IPS-20b (cell line): ENCODE measurements at regions not wholly inside any gene's neighbourhood (a gene's known extent, or its start where the extent isn't known, plus 50 kb on each side); places are given as distances from the start of the nearest gene placed in this dataset.
"Not testable (repeated sequence)": the region's sequence is repeated elsewhere in the genome, so short reads cannot be mapped to it uniquely, and the experiment has no call there.

ENCODE experiments used
- H3K27ac ChIP-seq: one replicate; pipeline ENCODE4 v1.5.1; 2013; ENCODE audit warnings: low read length
- H3K27me3 ChIP-seq: 2 replicates; pipeline ENCODE4 v1.6.1; 2013; ENCODE audit warnings: mild to moderate bottlenecking, low read length, inconsistent platforms; ENCODE audit not compliant: insufficient read depth
- H3K36me3 ChIP-seq: 2 replicates; pipeline ENCODE4 v1.6.1; 2013; ENCODE audit warnings: low read depth, mild to moderate bottlenecking, inconsistent platforms, low read length, moderate library complexity; ENCODE audit not compliant: insufficient read depth
- H3K4me1 ChIP-seq: 2 replicates; pipeline ENCODE4 v1.6.1; 2013; ENCODE audit warnings: mild to moderate bottlenecking, control low read depth, inconsistent platforms, low read length, moderate library complexity; ENCODE audit not compliant: insufficient read depth
- H3K4me3 ChIP-seq: 2 replicates; pipeline ENCODE4 v1.5.1; 2013; ENCODE audit warnings: mild to moderate bottlenecking, low read length, inconsistent platforms
- H3K9ac ChIP-seq: 2 replicates; pipeline ENCODE4 v1.6.1; 2013; ENCODE audit warnings: low read depth, mild to moderate bottlenecking, inconsistent platforms, low read length, moderate library complexity
- H3K9me3 ChIP-seq: 2 replicates; pipeline ENCODE4 v1.6.1; 2013; ENCODE audit warnings: mild to moderate bottlenecking, low read depth, low read length, inconsistent platforms; ENCODE audit not compliant: insufficient read depth

- H3K9ac ChIP-seq = no peak overlapping the region
- no peak overlapping the region for H3K27ac ChIP-seq
- no peaks in the 10 kb centered on the region for H3K9me3 ChIP-seq
- H3K27me3 ChIP-seq = no peaks in the 10 kb centered on the region
- no peaks in the 10 kb centered on the region for H3K4me1 ChIP-seq
- H3K4me3 ChIP-seq = no peak overlapping the region
- no peaks in the 10 kb centered on the region for H3K36me3 ChIP-seq
Measured at GRCh38 chr18:1541478-1541877, 636.8 kb downstream of the ADCYAP1 start.

- Histone ChIP-seq H3K27me3 (no peaks in the 10 kb centered on the region), H3K27ac (no peak overlapping the region), H3K9ac (no peak overlapping the region), H3K4me3 (no peak overlapping the region), H3K9me3 (no peaks in the 10 kb centered on the region), H3K4me1 (no peaks in the 10 kb centered on the region), H3K36me3 (no peaks in the 10 kb centered on the region)
Measured at GRCh38 chr18:1542230-1542774, 637.6 kb downstream of the ADCYAP1 start.

DNA sequence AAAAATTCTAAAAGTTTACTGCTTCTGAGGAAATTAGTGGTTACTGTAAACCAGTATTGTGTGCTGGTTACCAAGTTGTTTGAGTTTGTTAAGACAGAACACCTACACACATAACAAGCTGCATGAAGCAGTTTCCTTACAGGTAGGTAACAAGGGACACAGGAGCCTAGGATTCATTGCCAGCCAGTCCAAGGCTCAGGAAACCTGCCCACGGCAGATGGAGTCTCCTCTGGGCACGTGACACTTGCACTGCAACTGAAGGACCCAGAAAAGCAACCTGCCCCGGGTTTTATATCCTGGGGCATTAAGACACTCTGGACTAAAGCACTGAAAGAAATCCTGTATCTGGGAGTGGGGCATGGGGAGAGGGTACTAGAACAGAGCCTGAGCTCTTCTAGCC lies 639.3 kb downstream of the ADCYAP1 start:
- Histone ChIP-seq H3K27me3 (no peaks in the 10 kb centered on the region), H3K4me1 (no peaks in the 10 kb centered on the region), H3K9ac (no peak overlapping the region), H3K9me3 (no peaks in the 10 kb centered on the region), H3K36me3 (no peaks in the 10 kb centered on the region), H3K4me3 (no peak overlapping the region), H3K27ac (no peak overlapping the region)

GRCh38 chr18:1557711-1558110 lies 653.0 kb downstream of the ADCYAP1 start:
- not testable (repeated sequence) for H3K27me3 ChIP-seq, H3K27ac ChIP-seq, H3K36me3 ChIP-seq, H3K9ac ChIP-seq, H3K4me1 ChIP-seq, H3K4me3 ChIP-seq, H3K9me3 ChIP-seq

DNA sequence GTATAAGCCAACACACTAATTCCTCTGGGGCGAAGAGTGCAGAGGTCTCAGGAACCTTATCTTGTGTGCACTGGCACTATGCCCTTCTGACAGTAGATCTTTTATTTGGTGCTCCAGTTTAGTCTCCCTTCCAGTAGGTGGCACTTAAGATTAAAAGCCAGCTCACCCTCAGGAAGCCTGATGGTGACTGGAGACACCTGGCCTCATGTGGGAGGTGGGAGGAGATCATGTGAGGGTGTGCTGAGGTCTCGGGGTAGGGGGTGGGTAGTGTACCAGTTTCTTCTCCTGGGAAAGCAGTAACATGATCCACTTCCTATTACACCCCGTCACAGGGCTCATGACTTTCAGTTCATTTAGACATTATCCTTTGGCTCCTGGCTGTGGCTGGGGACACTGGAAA lies 654.9 kb downstream of the ADCYAP1 start:
- Histone ChIP-seq H3K4me1 (no peaks in the 10 kb centered on the region), H3K36me3 (no peaks in the 10 kb centered on the region), H3K9me3 (no peaks in the 10 kb centered on the region), H3K27ac (no peak overlapping the region), H3K27me3 (no peaks in the 10 kb centered on the region), H3K9ac (no peak overlapping the region), H3K4me3 (no peak overlapping the region)

DNA sequence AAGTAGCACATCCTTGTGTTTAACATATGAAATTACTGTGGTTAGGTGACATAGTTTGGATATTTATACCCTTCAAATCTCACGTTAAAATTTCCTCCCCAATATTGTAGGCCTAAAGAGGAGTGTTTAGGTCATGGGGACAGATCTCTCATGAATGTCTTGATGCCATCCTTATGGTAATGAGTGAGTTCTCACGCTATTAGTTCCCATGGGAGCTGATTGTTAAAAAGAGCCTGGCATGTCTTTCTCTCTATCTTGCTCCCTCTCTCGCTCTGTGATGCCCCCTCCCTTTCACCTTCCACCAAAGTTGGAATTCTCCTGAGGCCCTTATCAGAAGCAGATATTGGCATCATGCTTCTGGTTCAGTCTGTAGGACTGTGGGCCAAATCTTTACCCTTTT lies 660.1 kb downstream of the ADCYAP1 start:
- Histone ChIP-seq H3K36me3 (no peaks in the 10 kb centered on the region), H3K4me1 (no peaks in the 10 kb centered on the region), H3K9ac (no peak overlapping the region), H3K4me3 (no peak overlapping the region), H3K27ac (no peak overlapping the region), H3K9me3 (no peaks in the 10 kb centered on the region), H3K27me3 (no peaks in the 10 kb centered on the region)

GRCh38 chr18:1571206-1571605 lies 666.5 kb downstream of the ADCYAP1 start:
- Histone ChIP-seq H3K9ac (no peak overlapping the region), H3K4me3 (no peak overlapping the region), H3K4me1 (no peaks in the 10 kb centered on the region; the same call in 1 of the 2 replicates), H3K36me3 (no peaks in the 10 kb centered on the region), H3K27me3 (no peaks in the 10 kb centered on the region), H3K27ac (no peak overlapping the region), H3K9me3 (no peaks in the 10 kb centered on the region)

DNA sequence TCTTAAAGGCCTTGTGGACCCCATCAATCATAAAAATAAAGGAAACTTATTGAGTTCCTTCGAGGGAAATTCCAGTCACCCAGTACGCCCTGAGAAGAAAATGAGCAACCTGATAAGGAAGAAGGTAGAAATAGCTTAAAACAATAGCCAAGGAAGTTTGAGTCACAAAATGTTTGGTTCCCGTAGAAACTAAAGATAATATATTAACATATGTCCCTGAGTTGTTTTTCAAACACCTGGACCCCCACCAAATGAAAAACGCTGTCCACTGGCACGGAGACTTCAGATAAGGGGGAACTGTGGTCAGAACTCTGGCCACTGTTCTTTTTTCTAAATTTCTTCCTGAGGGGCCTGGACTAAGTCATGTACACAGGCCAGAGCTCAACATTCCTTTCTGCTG lies 669.1 kb downstream of the ADCYAP1 start:
- H3K9me3 ChIP-seq = no peaks in the 10 kb centered on the region
- H3K27me3 ChIP-seq = no peaks in the 10 kb centered on the region
- no peak overlapping the region for H3K4me3 ChIP-seq
- H3K36me3 ChIP-seq = no peaks in the 10 kb centered on the region
- H3K9ac ChIP-seq = no peak overlapping the region
- no peak overlapping the region for H3K27ac ChIP-seq
- no peaks in the 10 kb centered on the region; the same call in none of the 2 replicates for H3K4me1 ChIP-seq

DNA sequence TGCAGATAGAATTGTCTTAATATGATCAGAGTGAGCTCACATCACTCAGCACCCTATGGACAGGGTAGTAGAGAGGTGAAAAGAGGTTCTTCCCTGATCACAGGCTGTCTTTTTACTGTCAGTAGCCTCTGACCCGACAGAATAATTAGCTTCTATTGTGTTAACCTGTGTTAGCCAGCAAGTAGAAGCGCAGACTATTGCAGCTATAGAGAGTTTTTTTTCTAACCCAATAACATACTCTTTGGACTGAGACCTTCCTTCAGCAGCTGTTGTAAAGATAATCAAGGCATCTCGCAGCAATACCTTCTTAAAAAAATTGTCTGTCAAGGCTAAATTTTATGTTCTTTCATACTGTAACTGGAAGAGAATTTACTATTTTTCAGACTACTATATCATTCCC lies 670.4 kb downstream of the ADCYAP1 start:
- Histone ChIP-seq H3K4me1 (no peaks in the 10 kb centered on the region; the same call in none of the 2 replicates), H3K9ac (no peak overlapping the region), H3K27ac (no peak overlapping the region), H3K36me3 (no peaks in the 10 kb centered on the region), H3K27me3 (no peaks in the 10 kb centered on the region), H3K9me3 (no peaks in the 10 kb centered on the region), H3K4me3 (no peak overlapping the region)

DNA sequence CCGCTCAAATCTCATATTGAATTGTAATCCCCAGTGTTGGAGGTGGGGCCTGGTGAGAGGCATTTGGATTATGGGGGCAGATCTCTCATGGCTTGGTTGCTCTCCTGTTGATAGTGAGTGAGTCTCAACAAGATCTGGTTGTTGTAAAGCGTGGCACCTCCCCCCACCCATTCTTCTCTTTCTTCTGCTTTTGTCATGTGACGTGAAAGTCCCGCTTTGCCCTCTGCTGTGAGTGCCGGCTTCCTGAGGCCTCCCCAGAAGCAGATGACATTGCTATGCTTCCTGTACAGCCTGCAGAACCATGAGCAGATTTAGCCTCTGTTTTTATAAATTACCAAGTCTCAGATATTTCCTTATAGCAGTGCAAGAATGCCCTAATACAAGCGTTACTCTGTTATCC lies 673.8 kb downstream of the ADCYAP1 start:
- Histone ChIP-seq H3K27me3 (no peaks in the 10 kb centered on the region), H3K4me1 (no peaks in the 10 kb centered on the region; the same call in none of the 2 replicates), H3K27ac (no peak overlapping the region), H3K4me3 (no peak overlapping the region), H3K36me3 (no peaks in the 10 kb centered on the region), H3K9me3 (no peaks in the 10 kb centered on the region), H3K9ac (no peak overlapping the region)

GRCh38 chr18:1581581-1581980 lies 676.9 kb downstream of the ADCYAP1 start:
- Histone ChIP-seq H3K27me3 (no peaks in the 10 kb centered on the region), H3K27ac (no peak overlapping the region), H3K36me3 (no peaks in the 10 kb centered on the region), H3K9ac (no peak overlapping the region), H3K9me3 (no peaks in the 10 kb centered on the region), H3K4me1 (no peaks in the 10 kb centered on the region; the same call in none of the 2 replicates), H3K4me3 (no peak overlapping the region)

DNA sequence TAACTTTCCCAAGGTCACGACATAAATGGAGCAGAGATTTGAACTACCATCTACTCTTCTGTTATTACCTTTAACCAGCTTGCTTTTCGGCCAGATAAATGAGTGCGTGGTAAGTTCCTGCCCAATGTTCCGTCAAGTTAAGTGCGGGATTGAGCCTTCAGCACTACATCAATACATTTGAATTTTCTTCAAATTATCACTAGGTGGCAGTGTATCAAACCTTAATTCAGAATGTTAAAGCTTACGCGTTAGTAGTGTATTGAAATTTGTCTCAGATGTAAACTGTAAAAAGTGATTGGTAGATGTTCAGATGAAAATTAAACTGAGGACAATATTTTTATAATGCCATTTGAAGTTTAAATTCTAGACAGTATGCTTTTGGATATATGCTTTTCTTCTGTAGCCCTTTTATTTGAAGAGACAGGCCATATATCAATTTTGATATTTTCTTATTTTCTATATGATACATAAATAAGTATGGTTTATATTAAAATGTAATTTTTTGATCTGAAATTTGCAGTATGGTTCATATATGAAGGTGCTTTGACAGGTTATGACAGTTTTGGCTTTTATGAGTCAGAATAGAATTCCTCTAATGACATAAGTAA lies 681.3 kb downstream of the ADCYAP1 start:
- no peak overlapping the region for H3K27ac ChIP-seq
- no peaks in the 10 kb centered on the region for H3K27me3 ChIP-seq
- H3K9ac ChIP-seq = no peak overlapping the region
- H3K9me3 ChIP-seq = no peaks in the 10 kb centered on the region
- no peak overlapping the region for H3K4me3 ChIP-seq
- no peaks in the 10 kb centered on the region; the same call in 1 of the 2 replicates for H3K4me1 ChIP-seq
- H3K36me3 ChIP-seq = no peaks in the 10 kb centered on the region
